Upper lobe of left lung (tissue), 4 donors: ENCODE measurements at regions not wholly inside any gene's neighbourhood (a gene's known extent, or its start where the extent isn't known, plus 50 kb on each side); places are given as distances from the start of the nearest gene placed in this dataset.

ENCODE experiments used
- POLR2AphosphoS5 ChIP-seq, 2 donors: sonication (generic); formaldehyde crosslinking; IDR thresholded peaks; one replicate each; pipeline ENCODE4 v1.5.1; 2017; ENCODE audit warnings: antibody characterized with exemption in 2 of 2
- TF ChIP-seq, protein P1 (sequence below), 6 experiments: fragments of 450-650 bp in 4 of 6; fragments of 200-600 bp in 2 of 6; sonication (generic) in 2 of 6; IDR thresholded peaks; one replicate each; pipeline ENCODE4 v1.5.1; 2016 to 2019; ENCODE audit warnings: antibody characterized with exemption in 6 of 6

DNA sequence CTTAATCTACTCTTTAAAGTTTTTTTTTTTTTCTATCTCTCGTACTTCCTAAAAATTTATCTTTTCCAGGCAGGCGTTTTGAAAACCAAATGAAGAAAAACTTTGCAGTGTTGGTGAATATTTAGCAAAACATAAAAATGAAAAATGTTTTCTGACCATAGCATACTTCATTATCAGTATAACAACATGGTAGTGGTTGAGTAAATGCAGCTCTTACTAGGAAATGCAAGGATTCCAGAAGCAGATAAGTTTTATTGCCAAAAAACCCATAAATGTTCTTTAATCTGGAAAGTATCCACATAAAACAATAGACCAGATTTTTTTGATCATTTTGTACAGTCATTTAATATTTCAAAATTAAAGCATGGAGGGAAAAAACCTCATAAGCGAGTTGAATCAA is 136.9 kb upstream of the GUCY1A1 start:
- TF ChIP-seq, protein P1, sequence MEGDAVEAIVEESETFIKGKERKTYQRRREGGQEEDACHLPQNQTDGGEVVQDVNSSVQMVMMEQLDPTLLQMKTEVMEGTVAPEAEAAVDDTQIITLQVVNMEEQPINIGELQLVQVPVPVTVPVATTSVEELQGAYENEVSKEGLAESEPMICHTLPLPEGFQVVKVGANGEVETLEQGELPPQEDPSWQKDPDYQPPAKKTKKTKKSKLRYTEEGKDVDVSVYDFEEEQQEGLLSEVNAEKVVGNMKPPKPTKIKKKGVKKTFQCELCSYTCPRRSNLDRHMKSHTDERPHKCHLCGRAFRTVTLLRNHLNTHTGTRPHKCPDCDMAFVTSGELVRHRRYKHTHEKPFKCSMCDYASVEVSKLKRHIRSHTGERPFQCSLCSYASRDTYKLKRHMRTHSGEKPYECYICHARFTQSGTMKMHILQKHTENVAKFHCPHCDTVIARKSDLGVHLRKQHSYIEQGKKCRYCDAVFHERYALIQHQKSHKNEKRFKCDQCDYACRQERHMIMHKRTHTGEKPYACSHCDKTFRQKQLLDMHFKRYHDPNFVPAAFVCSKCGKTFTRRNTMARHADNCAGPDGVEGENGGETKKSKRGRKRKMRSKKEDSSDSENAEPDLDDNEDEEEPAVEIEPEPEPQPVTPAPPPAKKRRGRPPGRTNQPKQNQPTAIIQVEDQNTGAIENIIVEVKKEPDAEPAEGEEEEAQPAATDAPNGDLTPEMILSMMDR (IDR thresholded peaks at IDR 0.05) = no peak
- no peak for TF ChIP-seq POLR2AphosphoS5 (IDR thresholded peaks at IDR 0.05)
